HG03565 (cell line): ENCODE measurements at regions not wholly inside any gene's neighbourhood (a gene's known extent, or its start where the extent isn't known, plus 50 kb on each side); places are given as distances from the start of the nearest gene placed in this dataset.
"Not testable (repeated sequence)": the region's sequence is repeated elsewhere in the genome, so short reads cannot be mapped to it uniquely, and the experiment has no call there.

Experiments
- ATAC-seq: cut with Tn5 transposase; IDR thresholded peaks from one replicate; pipeline ENCODE4 v1.9.1; 2021; ENCODE audit warnings: mild to moderate bottlenecking, moderate library complexity; ENCODE audit not compliant: unreplicated experiment

GRCh38 chr11:82080160-82080559 lies 653.5 kb downstream of the FAM181B start:
- no peak for ATAC-seq

GRCh38 chr11:82076126-82076525 lies 657.5 kb downstream of the FAM181B start:
- ATAC-seq, result no peak

- ATAC-seq, result no peak
Observed at GRCh38 chr11:82059505-82059904, 674.2 kb downstream of the FAM181B start.

- no peak for ATAC-seq
Observed at GRCh38 chr11:82056450-82056849, 677.2 kb downstream of the FAM181B start.

- no peak for ATAC-seq
Observed at GRCh38 chr11:82049199-82049598, 684.5 kb downstream of the FAM181B start.

GRCh38 chr11:82047200-82047599 lies 686.5 kb downstream of the FAM181B start:
- no peak for ATAC-seq

- no peak for ATAC-seq
Observed at GRCh38 chr11:82046778-82047177, 686.9 kb downstream of the FAM181B start.

- ATAC-seq, result no peak
Observed at GRCh38 chr11:82045748-82046457, 687.8 kb downstream of the FAM181B start.

GRCh38 chr11:82043316-82043715 lies 690.3 kb downstream of the FAM181B start:
- no peak for ATAC-seq

GRCh38 chr11:82041764-82042163 lies 691.9 kb downstream of the FAM181B start:
- no peak for ATAC-seq

- ATAC-seq, result no peak
Observed at GRCh38 chr11:82038154-82038553, 695.5 kb downstream of the FAM181B start.

- no peak for ATAC-seq
Observed at GRCh38 chr11:82034527-82034926, 699.1 kb downstream of the FAM181B start.

GRCh38 chr11:82027335-82027734 lies 706.3 kb downstream of the FAM181B start:
- ATAC-seq, result not testable (repeated sequence)

GRCh38 chr11:82024760-82025159 lies 708.9 kb downstream of the FAM181B start:
- no peak for ATAC-seq

GRCh38 chr11:82012276-82012675 lies 721.4 kb downstream of the FAM181B start:
- ATAC-seq, result no peak

GRCh38 chr11:82009133-82009532 lies 724.5 kb downstream of the FAM181B start:
- no peak for ATAC-seq

- ATAC-seq, result no peak
Observed at GRCh38 chr11:82007521-82007920, 726.1 kb downstream of the FAM181B start.

- no peak for ATAC-seq
Observed at GRCh38 chr11:82004537-82005213, 729.0 kb downstream of the FAM181B start.

GRCh38 chr11:82003671-82004515 lies 729.8 kb downstream of the FAM181B start:
- no peak for ATAC-seq

- no peak for ATAC-seq
Observed at GRCh38 chr11:82003024-82003423, 730.6 kb downstream of the FAM181B start.

- no peak for ATAC-seq
Observed at GRCh38 chr11:81995889-81996288, 737.8 kb downstream of the FAM181B start.

- no peak for ATAC-seq
Observed at GRCh38 chr11:81993755-81994154, 739.9 kb downstream of the FAM181B start.
